ENCODE measurements at regions not wholly inside any gene's neighbourhood (a gene's known extent, or its start where the extent isn't known, plus 50 kb on each side); places are given as distances from the start of the nearest gene placed in this dataset.

GRCh38 chrX:94097868-94098267 lies 423.9 kb downstream of the FAM133A start:
- TF ChIP-seq POLR2A (IDR thresholded peaks at IDR 0.05) = no peak
- TF ChIP-seq, protein P1, sequence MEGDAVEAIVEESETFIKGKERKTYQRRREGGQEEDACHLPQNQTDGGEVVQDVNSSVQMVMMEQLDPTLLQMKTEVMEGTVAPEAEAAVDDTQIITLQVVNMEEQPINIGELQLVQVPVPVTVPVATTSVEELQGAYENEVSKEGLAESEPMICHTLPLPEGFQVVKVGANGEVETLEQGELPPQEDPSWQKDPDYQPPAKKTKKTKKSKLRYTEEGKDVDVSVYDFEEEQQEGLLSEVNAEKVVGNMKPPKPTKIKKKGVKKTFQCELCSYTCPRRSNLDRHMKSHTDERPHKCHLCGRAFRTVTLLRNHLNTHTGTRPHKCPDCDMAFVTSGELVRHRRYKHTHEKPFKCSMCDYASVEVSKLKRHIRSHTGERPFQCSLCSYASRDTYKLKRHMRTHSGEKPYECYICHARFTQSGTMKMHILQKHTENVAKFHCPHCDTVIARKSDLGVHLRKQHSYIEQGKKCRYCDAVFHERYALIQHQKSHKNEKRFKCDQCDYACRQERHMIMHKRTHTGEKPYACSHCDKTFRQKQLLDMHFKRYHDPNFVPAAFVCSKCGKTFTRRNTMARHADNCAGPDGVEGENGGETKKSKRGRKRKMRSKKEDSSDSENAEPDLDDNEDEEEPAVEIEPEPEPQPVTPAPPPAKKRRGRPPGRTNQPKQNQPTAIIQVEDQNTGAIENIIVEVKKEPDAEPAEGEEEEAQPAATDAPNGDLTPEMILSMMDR (IDR thresholded peaks at IDR 0.05) = no peak
